ENCODE measurements at regions not wholly inside any gene's neighbourhood (a gene's known extent, or its start where the extent isn't known, plus 50 kb on each side); places are given as distances from the start of the nearest gene placed in this dataset.
"Not testable (repeated sequence)": the region's sequence is repeated elsewhere in the genome, so short reads cannot be mapped to it uniquely, and the experiment has no call there.

GRCh38 chr12:84148335-84148734 lies 764.3 kb downstream of the SLC6A15 start:
- H3K27ac Mint-ChIP-seq, result no peak overlapping the region
- H3K27me3 Mint-ChIP-seq, result no peaks in the 10 kb centered on the region
- intact Hi-C loops (cut with micrococcal nuclease), result no loop called here
- no peaks in the 10 kb centered on the region for H3K36me3 Mint-ChIP-seq
- ChIA-PET CTCF (no interaction called here), POLR2A (no interaction called here)
- no peak overlapping the region for H3K4me3 Mint-ChIP-seq
- DNase-seq, result no peak
- H3K4me1 Mint-ChIP-seq (ENCODE audit: low read depth), result no peaks in the 10 kb centered on the region
- peaks cover 22% of the 10 kb centered on the region for H3K9me3 Mint-ChIP-seq

- Mint-ChIP-seq H3K27me3 (no peaks in the 10 kb centered on the region), H3K9me3 (no peaks in the 10 kb centered on the region), H3K4me3 (no peak overlapping the region), H3K36me3 (no peaks in the 10 kb centered on the region), H3K4me1 (ENCODE audit: low read depth) (no peaks in the 10 kb centered on the region), H3K27ac (no peak overlapping the region)
- ChIA-PET POLR2A (no interaction called here), CTCF (no interaction called here)
- no peak for DNase-seq
- intact Hi-C loops (cut with micrococcal nuclease), result no loop called here
Measured at GRCh38 chr12:84136862-84137367, 775.7 kb downstream of the SLC6A15 start.

- Mint-ChIP-seq H3K4me3 (no peak overlapping the region), H3K36me3 (no peaks in the 10 kb centered on the region), H3K27me3 (no peaks in the 10 kb centered on the region), H3K9me3 (no peaks in the 10 kb centered on the region), H3K27ac (no peak overlapping the region), H3K4me1 (ENCODE audit: low read depth) (no peaks in the 10 kb centered on the region)
- DNase-seq, result no peak
- CTCF ChIA-PET, result no interaction called here
- intact Hi-C loops (cut with micrococcal nuclease), result no loop called here
- POLR2A ChIA-PET, result no interaction called here
Measured at GRCh38 chr12:84135586-84136279, 776.9 kb downstream of the SLC6A15 start.

- CTCF ChIA-PET, result no interaction called here
- Mint-ChIP-seq H3K9me3 (no peaks in the 10 kb centered on the region), H3K36me3 (no peaks in the 10 kb centered on the region), H3K4me1 (ENCODE audit: low read depth) (no peaks in the 10 kb centered on the region), H3K4me3 (no peak overlapping the region), H3K27me3 (no peaks in the 10 kb centered on the region), H3K27ac (no peak overlapping the region)
- POLR2A ChIA-PET, result no interaction called here
- no peak for DNase-seq
- intact Hi-C loops (cut with micrococcal nuclease), result no loop called here
Measured at GRCh38 chr12:84134797-84135366, 777.7 kb downstream of the SLC6A15 start.

- intact Hi-C loops (cut with micrococcal nuclease), result no loop called here
- Mint-ChIP-seq H3K27me3 (no peaks in the 10 kb centered on the region), H3K4me3 (no peak overlapping the region), H3K36me3 (no peaks in the 10 kb centered on the region), H3K27ac (no peak overlapping the region), H3K9me3 (no peaks in the 10 kb centered on the region), H3K4me1 (ENCODE audit: low read depth) (no peaks in the 10 kb centered on the region)
- POLR2A ChIA-PET, result no interaction called here
- no peak for DNase-seq
- CTCF ChIA-PET, result no interaction called here
Measured at GRCh38 chr12:84131076-84131475, 781.5 kb downstream of the SLC6A15 start.

- Mint-ChIP-seq H3K4me3 (no peak overlapping the region), H3K9me3 (no peaks in the 10 kb centered on the region), H3K27ac (no peak overlapping the region), H3K27me3 (no peaks in the 10 kb centered on the region), H3K4me1 (ENCODE audit: low read depth) (no peaks in the 10 kb centered on the region), H3K36me3 (no peaks in the 10 kb centered on the region)
- intact Hi-C loops (cut with micrococcal nuclease), result no loop called here
- no peak for DNase-seq
- ChIA-PET CTCF (no interaction called here), POLR2A (no interaction called here)
Measured at GRCh38 chr12:84128117-84128991, 784.2 kb downstream of the SLC6A15 start.

- Mint-ChIP-seq H3K36me3 (no peaks in the 10 kb centered on the region), H3K4me1 (ENCODE audit: low read depth) (no peaks in the 10 kb centered on the region), H3K4me3 (no peak overlapping the region), H3K27me3 (no peaks in the 10 kb centered on the region), H3K9me3 (no peaks in the 10 kb centered on the region), H3K27ac (no peak overlapping the region)
- ChIA-PET POLR2A (no interaction called here), CTCF (no interaction called here)
- DNase-seq, result no peak
- intact Hi-C loops (cut with micrococcal nuclease), result no loop called here
Measured at GRCh38 chr12:84124211-84124610, 788.4 kb downstream of the SLC6A15 start.

- Mint-ChIP-seq H3K4me3 (no peak overlapping the region), H3K27ac (no peak overlapping the region), H3K36me3 (no peaks in the 10 kb centered on the region), H3K27me3 (no peaks in the 10 kb centered on the region), H3K9me3 (peaks cover 2% of the 10 kb centered on the region), H3K4me1 (ENCODE audit: low read depth) (no peaks in the 10 kb centered on the region)
- no peak for DNase-seq
- ChIA-PET CTCF (no interaction called here), POLR2A (no interaction called here)
- intact Hi-C loops (cut with micrococcal nuclease), result no loop called here
Measured at GRCh38 chr12:84117190-84117589, 795.4 kb downstream of the SLC6A15 start.

GRCh38 chr12:84113666-84114065 lies 798.9 kb downstream of the SLC6A15 start:
- intact Hi-C loops (cut with micrococcal nuclease), result no loop called here
- Mint-ChIP-seq H3K27ac (no peak overlapping the region), H3K4me3 (no peak overlapping the region), H3K36me3 (no peaks in the 10 kb centered on the region), H3K9me3 (peaks cover 20% of the 10 kb centered on the region), H3K4me1 (ENCODE audit: low read depth) (no peaks in the 10 kb centered on the region), H3K27me3 (no peaks in the 10 kb centered on the region)
- CTCF ChIA-PET, result no interaction called here
- POLR2A ChIA-PET, result no interaction called here
- no peak for DNase-seq

- Mint-ChIP-seq H3K9me3 (peaks cover 60% of the 10 kb centered on the region), H3K36me3 (peaks cover 13% of the 10 kb centered on the region)
- H3K27ac Mint-ChIP-seq; H3K4me1 Mint-ChIP-seq (ENCODE audit: low read depth); intact Hi-C loops (cut with micrococcal nuclease); H3K4me3 Mint-ChIP-seq; CTCF ChIA-PET; POLR2A ChIA-PET; H3K27me3 Mint-ChIP-seq; DNase-seq: not testable (repeated sequence)
Measured at GRCh38 chr12:84103886-84104285, 808.7 kb downstream of the SLC6A15 start.

- POLR2A ChIA-PET, result not testable (repeated sequence)
Measured at GRCh38 chr12:84101963-84102362, 810.6 kb downstream of the SLC6A15 start.

GRCh38 chr12:84099591-84099990 lies 813.0 kb downstream of the SLC6A15 start:
- H3K27me3 Mint-ChIP-seq; H3K27ac Mint-ChIP-seq; H3K4me3 Mint-ChIP-seq; intact Hi-C loops (cut with micrococcal nuclease); DNase-seq; H3K4me1 Mint-ChIP-seq (ENCODE audit: low read depth); CTCF ChIA-PET; POLR2A ChIA-PET: not testable (repeated sequence)
- Mint-ChIP-seq H3K9me3 (peaks cover 61% of the 10 kb centered on the region), H3K36me3 (peaks cover 13% of the 10 kb centered on the region)

More at GRCh38 chr12:84101963-84102362, 810.6 kb downstream of the SLC6A15 start:
- H3K36me3 Mint-ChIP-seq, result peaks cover 13% of the 10 kb centered on the region
- DNase-seq; H3K4me3 Mint-ChIP-seq; H3K27me3 Mint-ChIP-seq; intact Hi-C loops (cut with micrococcal nuclease); H3K27ac Mint-ChIP-seq; CTCF ChIA-PET; H3K4me1 Mint-ChIP-seq (ENCODE audit: low read depth): not testable (repeated sequence)
- peaks cover 61% of the 10 kb centered on the region for H3K9me3 Mint-ChIP-seq
